Ovary (tissue), 7 donors: ENCODE measurements at regions not wholly inside any gene's neighbourhood (a gene's known extent, or its start where the extent isn't known, plus 50 kb on each side); places are given as distances from the start of the nearest gene placed in this dataset.

Experiments
- DNase-seq, 5 donors: peaks; one replicate each; pipeline ENCODE4 v3.0.0-alpha.2; 2019 to 2020
- H3K27ac ChIP-seq, 2 donors: fragments of 200-600 bp; one replicate each; pipeline versions ENCODE4 v1.5.1 to v1.8.0; 2019 to 2022
- H3K27me3 ChIP-seq: fragments of 200-600 bp; one replicate; pipeline ENCODE4 v1.8.0; 2022
- H3K36me3 ChIP-seq: fragments of 200-600 bp; sonication (generic); one replicate; pipeline ENCODE4 v1.5.1; 2019
- H3K4me1 ChIP-seq: one replicate; pipeline ENCODE4 v1.8.1; 2013; ENCODE audit warnings: mild to moderate bottlenecking, moderate library complexity; ENCODE audit not compliant: insufficient read depth
- H3K4me3 ChIP-seq: fragments of 200-600 bp; sonication (generic); one replicate; pipeline ENCODE4 v1.5.1; 2017
- H3K9me3 ChIP-seq, 2 donors: fragments of 200-600 bp in 1 of 2; sonication (generic) in 1 of 2; one replicate each; pipeline versions ENCODE4 v1.5.1 to v1.8.1; 2013 to 2019; ENCODE audit warnings: mild to moderate bottlenecking in 1 of 2, moderate library complexity in 1 of 2
- CTCF ChIP-seq, 3 donors: fragments of 450-650 bp in 2 of 3; fragments of 200-600 bp in 1 of 3; IDR thresholded peaks; one replicate each; pipeline versions ENCODE4 v1.5.1 to v1.8.0; 2016 to 2022; ENCODE audit warnings: antibody characterized with exemption in 3 of 3, mild to moderate bottlenecking in 1 of 3
- EP300 ChIP-seq: sonication (generic); formaldehyde crosslinking; IDR thresholded peaks from one replicate; pipeline ENCODE4 v1.6.1; 2017; ENCODE audit warnings: antibody characterized with exemption
- POLR2A ChIP-seq: fragments of 450-650 bp; IDR thresholded peaks from one replicate; pipeline ENCODE4 v1.6.1; 2017; ENCODE audit warnings: antibody characterized with exemption, mild to moderate bottlenecking, moderate library complexity
- WGBS, 3 donors: extraction: QIAGEN DNeasy Blood & Tissue Kit in 1 of 3; methylation state at CpG; one replicate each; pipeline versions ENCODE4 v1.1.5 to v1.1.7; 2013 to 2017; 5-methylcytosine and 5-hydroxymethylcytosine counted together
- intact Hi-C, 4 donors: fragments of 100-400 bp; cut with DNase I; formaldehyde crosslinking; loops; one replicate each; pipeline versions ENCODE4 v1.11.0 to v1.15.1; 2022 to 2023
- donor health status: DM: no; HTN: no; CAD: no; lungs with moderate emphysema.
- donor health status: DM: no; HTN: no; CAD: no.
- donor health status: Bipolar disorder and iron deficiency.
- donor health status: DM: no; HTN: no; CAD: no.
- donor health status: DM: yes; HTN: yes; CAD: no.

- Histone ChIP-seq H3K4me1 (peaks cover 16% of the 10 kb centered on the region), H3K36me3 (no peaks in the 10 kb centered on the region), H3K27ac (peak overlapping the region in 1 of 2 donors; percentile 47), H3K9me3 (no peaks in the 10 kb centered on the region), H3K4me3 (no peak overlapping the region), H3K27me3 (no peaks in the 10 kb centered on the region)
- 51 to 63% (median 58%) methylated on average over 4 of the region's 4 CpGs for WGBS, 3 donors
- intact Hi-C loops, result no loop called here
- TF ChIP-seq EP300 (no peak), CTCF (IDR thresholded peaks at IDR 0.05) (no peak), POLR2A (no peak)
- no peak for DNase-seq
These were observed 229.6 kb upstream of the PGRMC2 start for GRCh38 chr4:128517096-128517738.

DNA sequence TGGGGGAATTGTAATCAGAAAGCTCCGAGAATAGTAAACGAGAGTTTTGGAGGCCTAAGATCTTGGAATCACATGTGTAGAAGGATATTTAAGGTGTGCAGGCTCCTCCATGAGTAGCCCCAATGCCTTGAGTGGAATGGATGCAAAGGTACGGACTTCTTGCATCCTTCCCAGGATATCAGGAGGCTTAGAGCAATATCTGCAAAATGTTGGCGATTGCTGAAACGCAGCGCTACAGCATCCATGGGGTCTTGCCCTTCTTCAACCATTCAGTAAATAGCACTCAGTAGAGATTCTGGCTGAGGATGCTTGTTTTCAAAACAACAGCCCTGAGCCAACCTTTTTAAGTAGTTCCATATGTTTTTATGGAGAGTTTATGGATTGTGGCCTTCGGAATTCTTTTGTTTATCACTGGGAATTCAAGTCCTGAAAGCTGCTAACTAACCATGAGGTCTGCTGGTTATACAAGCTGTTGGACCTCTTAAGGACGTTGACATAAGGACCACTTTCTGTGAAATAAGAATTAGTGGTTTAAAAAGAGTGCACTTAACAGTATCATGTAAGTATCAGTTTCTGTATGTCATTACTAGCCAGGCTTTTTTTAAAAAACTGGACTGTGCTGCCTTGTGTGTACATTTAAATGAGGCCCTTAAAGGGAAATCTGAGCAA lies 228.8 kb upstream of the PGRMC2 start:
- Histone ChIP-seq H3K4me3 (no peak overlapping the region), H3K36me3 (no peaks in the 10 kb centered on the region), H3K27me3 (no peaks in the 10 kb centered on the region), H3K27ac (peak overlapping the region in 1 of 2 donors; percentile 47), H3K9me3 (no peaks in the 10 kb centered on the region), H3K4me1 (peaks cover 16% of the 10 kb centered on the region)
- intact Hi-C loops, result no loop called here
- TF ChIP-seq CTCF (IDR thresholded peaks at IDR 0.05) (no peak), EP300 (no peak), POLR2A (no peak)
- WGBS, 3 donors, result 14 to 34% (median 28%) methylated on average over 8 of the region's 8 CpGs
- DNase-seq, result no peak

DNA sequence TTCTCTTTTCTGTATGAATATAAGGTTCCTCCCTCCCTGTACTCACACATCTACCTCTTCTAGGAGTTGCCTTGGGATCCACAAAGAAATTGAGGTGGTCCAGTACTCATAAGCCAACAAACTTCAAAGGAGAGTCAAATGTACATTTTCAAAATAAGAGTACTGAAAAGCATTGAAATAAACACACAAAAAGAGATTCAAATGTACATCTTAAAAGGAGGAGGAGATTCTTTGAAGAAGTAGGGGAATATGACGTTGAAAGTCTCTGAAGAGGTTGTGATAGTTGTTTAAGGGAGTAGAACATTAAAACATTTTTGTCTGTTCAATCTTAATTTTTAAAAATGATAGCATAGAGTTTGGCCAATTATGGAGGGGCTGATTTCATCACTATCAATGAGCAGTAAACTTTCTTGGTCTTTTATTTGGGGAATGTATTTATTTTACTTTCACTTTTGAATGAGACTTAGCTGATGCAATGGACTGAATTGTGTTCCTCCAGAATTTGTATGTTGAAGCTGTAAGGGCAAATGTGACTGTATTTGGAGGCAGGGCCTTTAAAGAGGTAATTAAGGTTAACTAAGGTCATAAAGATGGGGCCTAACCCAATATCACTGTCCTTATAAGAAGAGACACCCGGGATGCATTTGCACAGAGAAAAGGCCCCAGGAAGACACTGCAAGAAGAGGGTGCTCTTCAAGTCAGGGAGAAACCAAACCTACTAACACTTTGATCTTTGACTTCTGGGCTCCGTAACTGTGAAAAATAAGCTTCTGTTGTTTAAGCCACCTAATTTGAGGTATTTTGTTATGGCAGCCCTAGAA lies 226.3 kb upstream of the PGRMC2 start:
- intact Hi-C loops, result loop anchor here in 1 of 4 donors (5.0 kb wide), 1 partner anchor 42 kb away; no protein-coding TSS in a partner anchor
- no peak for DNase-seq
- Histone ChIP-seq H3K4me1 (peaks cover 16% of the 10 kb centered on the region), H3K9me3 (no peaks in the 10 kb centered on the region), H3K27me3 (no peaks in the 10 kb centered on the region), H3K4me3 (no peak overlapping the region), H3K27ac (no peak overlapping the region), H3K36me3 (no peaks in the 10 kb centered on the region)
- TF ChIP-seq EP300 (no peak), POLR2A (no peak), CTCF (IDR thresholded peaks at IDR 0.05) (no peak)
- WGBS, 3 donors, result 93 to 95% (median 94%) methylated on average over 3 of the region's 3 CpGs

DNA sequence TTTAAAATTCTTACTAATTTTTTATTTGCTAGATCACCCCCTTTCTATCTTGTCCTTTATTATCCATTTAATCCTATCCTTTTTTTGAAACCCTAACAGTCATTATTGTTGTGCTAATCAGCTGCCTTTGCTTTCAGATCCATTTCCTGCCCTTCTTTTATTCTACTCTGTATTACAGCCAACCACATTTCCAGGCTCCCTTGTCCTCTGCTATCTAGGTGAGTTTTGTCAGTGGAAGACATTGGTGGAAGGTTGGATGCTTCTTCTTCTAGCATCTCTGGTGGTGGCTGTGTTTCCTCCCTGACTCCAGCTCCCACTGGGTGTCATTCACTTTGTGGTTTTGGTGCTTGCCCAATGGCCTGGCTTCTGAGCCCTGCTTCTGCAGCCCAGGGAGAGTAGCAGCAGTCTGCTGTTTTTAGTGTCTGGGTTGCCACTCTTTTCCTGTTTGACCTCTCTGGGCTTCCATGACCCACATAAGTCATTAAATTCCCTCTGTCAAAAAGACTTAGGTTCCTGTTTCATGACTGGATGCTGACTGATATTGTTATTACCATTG lies 225.2 kb upstream of the PGRMC2 start:
- no peak for TF ChIP-seq POLR2A
- TF ChIP-seq CTCF (IDR thresholded peaks at IDR 0.05), result no peak
- TF ChIP-seq EP300, result no peak
- peaks cover 16% of the 10 kb centered on the region for H3K4me1 ChIP-seq
- H3K9me3 ChIP-seq, result no peaks in the 10 kb centered on the region
- no peaks in the 10 kb centered on the region for H3K27me3 ChIP-seq
- H3K4me3 ChIP-seq, result no peak overlapping the region
- no peak for DNase-seq
- H3K27ac ChIP-seq, result no peak overlapping the region
- intact Hi-C loops, result loop anchor here in 1 of 4 donors (5.0 kb wide), 1 partner anchor 41 kb away; no protein-coding TSS in a partner anchor
- no peaks in the 10 kb centered on the region for H3K36me3 ChIP-seq
